ENCODE measurements at regions not wholly inside any gene's neighbourhood (a gene's known extent, or its start where the extent isn't known, plus 50 kb on each side); places are given as distances from the start of the nearest gene placed in this dataset.

- H3K27ac Mint-ChIP-seq (ENCODE audit: unreplicated experiment), result no peak overlapping the region
- H3K4me1 Mint-ChIP-seq (ENCODE audit: low read depth, unreplicated experiment), result peaks cover 4% of the 10 kb centered on the region
- H3K27me3 Mint-ChIP-seq (ENCODE audit: unreplicated experiment), result no peaks in the 10 kb centered on the region
- H3K4me3 Mint-ChIP-seq (ENCODE audit: unreplicated experiment), result no peak overlapping the region
- no peak for TF ChIP-seq CTCF (IDR thresholded peaks at IDR 0.05; ENCODE audit: partially characterized antibody, unreplicated experiment)
- H3K36me3 Mint-ChIP-seq (ENCODE audit: unreplicated experiment), result peaks cover 4% of the 10 kb centered on the region
- no peak for DNase-seq
- H3K9me3 Mint-ChIP-seq (ENCODE audit: unreplicated experiment), result peaks cover 2% of the 10 kb centered on the region
Measured at GRCh38 chr3:104920512-104920911, 446.2 kb upstream of the ALCAM start.

- Mint-ChIP-seq H3K4me1 (ENCODE audit: low read depth, unreplicated experiment) (no peaks in the 10 kb centered on the region), H3K36me3 (ENCODE audit: unreplicated experiment) (no peaks in the 10 kb centered on the region), H3K27ac (ENCODE audit: unreplicated experiment) (no peak overlapping the region), H3K4me3 (ENCODE audit: unreplicated experiment) (no peak overlapping the region), H3K9me3 (ENCODE audit: unreplicated experiment) (no peaks in the 10 kb centered on the region), H3K27me3 (ENCODE audit: unreplicated experiment) (no peaks in the 10 kb centered on the region)
- no peak for DNase-seq
- no peak for TF ChIP-seq CTCF (IDR thresholded peaks at IDR 0.05; ENCODE audit: partially characterized antibody, unreplicated experiment)
Measured at GRCh38 chr3:104933972-104934371, 432.7 kb upstream of the ALCAM start.

- H3K27ac Mint-ChIP-seq (ENCODE audit: unreplicated experiment), result no peak overlapping the region
Measured at GRCh38 chr3:104935613-104936012, 431.1 kb upstream of the ALCAM start.

GRCh38 chr3:104939196-104939595, 427.5 kb upstream of the ALCAM start:
- Mint-ChIP-seq H3K4me1 (ENCODE audit: low read depth, unreplicated experiment) (no peaks in the 10 kb centered on the region), H3K36me3 (ENCODE audit: unreplicated experiment) (no peaks in the 10 kb centered on the region), H3K27me3 (ENCODE audit: unreplicated experiment) (no peaks in the 10 kb centered on the region), H3K9me3 (ENCODE audit: unreplicated experiment) (no peaks in the 10 kb centered on the region), H3K27ac (ENCODE audit: unreplicated experiment) (no peak overlapping the region), H3K4me3 (ENCODE audit: unreplicated experiment) (no peak overlapping the region)
- no peak for TF ChIP-seq CTCF (IDR thresholded peaks at IDR 0.05; ENCODE audit: partially characterized antibody, unreplicated experiment)
- no peak for DNase-seq

More at GRCh38 chr3:104935613-104936012, 431.1 kb upstream of the ALCAM start:
- Mint-ChIP-seq H3K36me3 (ENCODE audit: unreplicated experiment) (no peaks in the 10 kb centered on the region), H3K9me3 (ENCODE audit: unreplicated experiment) (no peaks in the 10 kb centered on the region), H3K27me3 (ENCODE audit: unreplicated experiment) (no peaks in the 10 kb centered on the region), H3K4me1 (ENCODE audit: low read depth, unreplicated experiment) (no peaks in the 10 kb centered on the region), H3K4me3 (ENCODE audit: unreplicated experiment) (no peak overlapping the region)
- TF ChIP-seq CTCF (IDR thresholded peaks at IDR 0.05; ENCODE audit: partially characterized antibody, unreplicated experiment), result no peak
- DNase-seq, result no peak

GRCh38 chr3:104941785-104942184, 424.9 kb upstream of the ALCAM start:
- no peaks in the 10 kb centered on the region for H3K4me1 Mint-ChIP-seq (ENCODE audit: low read depth, unreplicated experiment)
- no peak overlapping the region for H3K27ac Mint-ChIP-seq (ENCODE audit: unreplicated experiment)
- no peak overlapping the region for H3K4me3 Mint-ChIP-seq (ENCODE audit: unreplicated experiment)
- H3K9me3 Mint-ChIP-seq (ENCODE audit: unreplicated experiment), result no peaks in the 10 kb centered on the region
- no peak for TF ChIP-seq CTCF (IDR thresholded peaks at IDR 0.05; ENCODE audit: partially characterized antibody, unreplicated experiment)
- DNase-seq, result no peak
- H3K36me3 Mint-ChIP-seq (ENCODE audit: unreplicated experiment), result no peaks in the 10 kb centered on the region
- H3K27me3 Mint-ChIP-seq (ENCODE audit: unreplicated experiment), result no peaks in the 10 kb centered on the region
